ENCODE measurements at regions not wholly inside any gene's neighbourhood (a gene's known extent, or its start where the extent isn't known, plus 50 kb on each side); places are given as distances from the start of the nearest gene placed in this dataset.

DNA sequence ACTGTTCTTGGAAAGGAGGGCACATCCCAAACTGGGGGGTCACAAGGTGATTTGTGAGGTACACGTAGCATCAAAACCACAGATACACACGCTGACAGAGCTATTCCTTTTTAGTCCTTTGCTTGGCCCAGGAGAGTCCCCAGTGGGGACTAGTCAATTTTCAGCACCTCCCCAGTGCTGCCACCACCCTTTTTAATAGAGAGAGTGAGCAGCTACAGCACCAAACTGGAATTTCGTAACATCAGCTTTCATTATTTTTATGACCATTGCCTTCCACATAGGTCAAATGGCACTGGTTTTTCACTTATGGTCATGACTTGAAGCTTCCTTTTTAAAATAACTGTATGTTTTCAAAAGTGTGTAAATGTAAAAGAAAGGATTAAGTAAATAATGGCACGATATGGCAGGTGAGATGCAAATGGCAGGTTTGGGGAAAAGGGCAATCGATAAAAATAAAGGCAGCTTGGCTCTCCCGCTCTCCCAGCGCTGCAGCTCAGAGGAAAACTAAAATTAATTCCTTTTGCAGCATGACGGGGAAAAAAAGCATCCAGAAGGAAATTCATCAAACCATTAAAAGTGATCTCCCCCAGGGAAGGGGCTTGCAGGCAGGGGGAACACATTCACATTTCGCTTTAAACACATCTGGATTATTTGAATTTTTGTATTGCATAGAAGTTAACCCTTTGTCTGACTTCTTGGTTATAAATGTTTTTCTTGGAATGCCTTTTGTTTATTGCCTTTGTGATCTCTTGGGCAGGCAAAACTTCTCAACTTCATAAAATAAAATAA is 95.2 kb downstream of the ANKRD60 start:
- no peak overlapping the region for H3K27ac ChIP-seq
- TF ChIP-seq, protein P1, sequence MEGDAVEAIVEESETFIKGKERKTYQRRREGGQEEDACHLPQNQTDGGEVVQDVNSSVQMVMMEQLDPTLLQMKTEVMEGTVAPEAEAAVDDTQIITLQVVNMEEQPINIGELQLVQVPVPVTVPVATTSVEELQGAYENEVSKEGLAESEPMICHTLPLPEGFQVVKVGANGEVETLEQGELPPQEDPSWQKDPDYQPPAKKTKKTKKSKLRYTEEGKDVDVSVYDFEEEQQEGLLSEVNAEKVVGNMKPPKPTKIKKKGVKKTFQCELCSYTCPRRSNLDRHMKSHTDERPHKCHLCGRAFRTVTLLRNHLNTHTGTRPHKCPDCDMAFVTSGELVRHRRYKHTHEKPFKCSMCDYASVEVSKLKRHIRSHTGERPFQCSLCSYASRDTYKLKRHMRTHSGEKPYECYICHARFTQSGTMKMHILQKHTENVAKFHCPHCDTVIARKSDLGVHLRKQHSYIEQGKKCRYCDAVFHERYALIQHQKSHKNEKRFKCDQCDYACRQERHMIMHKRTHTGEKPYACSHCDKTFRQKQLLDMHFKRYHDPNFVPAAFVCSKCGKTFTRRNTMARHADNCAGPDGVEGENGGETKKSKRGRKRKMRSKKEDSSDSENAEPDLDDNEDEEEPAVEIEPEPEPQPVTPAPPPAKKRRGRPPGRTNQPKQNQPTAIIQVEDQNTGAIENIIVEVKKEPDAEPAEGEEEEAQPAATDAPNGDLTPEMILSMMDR (IDR thresholded peaks at IDR 0.05): no peak
- no peak for TF ChIP-seq ZFX (IDR thresholded peaks at IDR 0.05; ENCODE audit: borderline replicate concordance)

DNA sequence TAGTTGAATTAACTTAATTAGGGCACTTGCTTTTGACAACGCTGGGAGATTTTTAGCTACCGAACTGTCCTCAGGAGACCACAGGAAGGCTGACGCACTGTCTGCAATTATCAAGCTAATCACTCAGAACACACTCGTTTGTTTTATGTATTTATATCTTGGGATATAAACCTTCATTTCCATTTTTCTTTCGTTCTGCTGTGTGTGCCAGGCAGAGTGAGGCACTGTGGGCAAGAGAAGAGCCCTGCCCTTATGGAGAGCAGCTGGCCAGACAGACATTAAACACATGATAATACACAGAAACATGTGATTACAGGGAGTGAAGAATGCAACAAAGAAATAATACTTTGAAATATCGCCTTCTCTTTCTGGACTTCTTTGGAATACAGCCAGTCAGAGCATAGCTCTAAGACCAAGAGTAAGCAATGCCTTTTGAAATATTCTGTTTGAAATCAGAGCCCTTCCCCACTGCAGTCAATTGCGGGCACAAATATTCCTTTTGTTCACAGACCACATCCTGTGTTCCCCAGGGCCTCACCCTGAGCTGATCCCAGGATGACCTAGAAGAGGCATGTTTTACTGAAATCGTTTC is 96.8 kb downstream of the ANKRD60 start:
- TF ChIP-seq, protein P1 (IDR thresholded peaks at IDR 0.05): no peak
- TF ChIP-seq ZFX (IDR thresholded peaks at IDR 0.05; ENCODE audit: borderline replicate concordance): no peak
- no peak overlapping the region for H3K27ac ChIP-seq

DNA sequence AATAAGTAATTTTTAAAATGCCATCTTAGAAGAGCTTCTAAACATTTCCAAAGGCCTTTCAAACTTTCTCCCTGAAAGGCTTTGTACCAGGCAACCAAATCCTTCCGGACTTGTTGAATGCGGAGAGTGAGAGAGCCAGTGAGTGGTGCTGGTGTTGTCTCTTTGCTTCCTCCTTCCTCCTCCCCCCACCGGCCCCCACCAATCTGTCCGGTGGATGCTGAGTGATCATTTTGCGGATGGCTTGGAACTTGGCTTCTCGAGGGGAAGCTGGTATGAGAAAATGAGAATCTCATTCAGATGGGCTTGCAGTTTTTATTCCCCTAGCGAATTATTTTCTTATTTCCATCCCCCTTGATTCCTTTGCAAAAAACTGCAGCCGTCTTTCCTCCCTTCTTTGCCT is 97.3 kb downstream of the ANKRD60 start:
- no peak overlapping the region for H3K27ac ChIP-seq
- no peak for TF ChIP-seq ZFX (IDR thresholded peaks at IDR 0.05; ENCODE audit: borderline replicate concordance)
- TF ChIP-seq, protein P1 (IDR thresholded peaks at IDR 0.05): no peak

DNA sequence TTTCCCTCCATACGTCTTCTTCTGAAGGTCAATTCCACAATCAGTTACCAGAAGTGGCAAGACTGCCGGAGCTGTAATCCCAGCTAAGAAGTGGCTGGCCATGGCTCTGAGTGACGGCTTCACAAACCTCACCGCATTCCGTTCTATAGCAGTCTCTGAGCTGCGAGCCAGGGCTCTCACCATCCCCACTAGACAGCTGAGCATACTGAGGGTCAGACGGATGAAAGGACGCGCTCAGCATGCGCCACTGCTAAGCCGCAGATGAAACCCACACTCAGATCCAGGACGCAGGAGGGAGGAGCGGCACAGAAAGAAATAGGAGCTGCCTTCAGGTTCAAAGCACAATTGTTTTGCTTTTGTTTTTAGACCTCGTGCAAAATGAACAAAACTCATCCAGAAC is 97.9 kb downstream of the ANKRD60 start:
- TF ChIP-seq, protein P1 (IDR thresholded peaks at IDR 0.05): no peak
- no peak for TF ChIP-seq ZFX (IDR thresholded peaks at IDR 0.05; ENCODE audit: borderline replicate concordance)
- no peak overlapping the region for H3K27ac ChIP-seq

DNA sequence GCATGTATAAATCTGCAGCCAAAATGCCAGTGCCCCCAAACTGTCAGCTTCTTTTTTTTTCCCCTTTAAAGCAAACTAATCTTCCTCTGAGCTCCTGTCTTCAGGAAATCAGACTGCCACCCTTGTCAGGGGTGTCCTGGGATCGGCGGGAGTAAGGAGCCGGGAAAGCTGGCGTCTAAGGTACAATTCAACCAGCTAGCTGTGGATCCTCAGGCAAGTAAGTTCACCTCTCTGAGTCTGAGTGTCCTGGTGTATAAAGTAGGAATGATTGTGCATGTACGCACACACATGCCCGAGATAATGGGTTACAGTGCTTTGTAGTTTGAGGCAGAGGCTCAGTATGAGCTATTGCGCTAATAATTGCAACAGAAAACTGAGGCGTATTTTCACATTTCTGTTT is 98.3 kb downstream of the ANKRD60 start:
- no peak overlapping the region for H3K27ac ChIP-seq
- TF ChIP-seq, protein P1 (IDR thresholded peaks at IDR 0.05): no peak
- TF ChIP-seq ZFX (IDR thresholded peaks at IDR 0.05; ENCODE audit: borderline replicate concordance): no peak

DNA sequence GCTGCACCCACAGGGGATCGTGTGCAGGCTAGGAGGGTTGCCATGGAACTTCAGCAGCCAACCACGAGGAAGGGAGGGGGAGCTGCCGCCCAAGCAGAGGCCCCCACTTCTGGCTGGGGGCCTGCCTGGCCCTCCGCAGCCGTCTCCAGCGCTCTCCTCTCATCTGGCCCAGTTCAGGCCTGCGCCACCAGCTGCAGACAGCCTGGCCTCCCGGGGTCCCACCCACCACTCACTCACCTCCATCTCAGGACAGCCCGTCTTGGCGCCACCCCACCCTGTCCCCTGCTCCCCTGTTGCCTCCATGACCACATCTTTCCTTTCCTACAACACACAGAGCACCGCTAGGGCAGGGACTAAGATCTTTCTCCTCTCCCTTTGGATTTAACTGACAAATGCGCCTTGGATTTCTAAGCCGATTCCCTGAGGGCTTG is 98.7 kb downstream of the ANKRD60 start:
- no peak overlapping the region for H3K27ac ChIP-seq
- TF ChIP-seq, protein P1 (IDR thresholded peaks at IDR 0.05): no peak
- no peak for TF ChIP-seq ZFX (IDR thresholded peaks at IDR 0.05; ENCODE audit: borderline replicate concordance)

Measured in 22Rv1 (cell line).